Endothelial cell of umbilical vein (primary cell): ENCODE measurements at regions not wholly inside any gene's neighbourhood (a gene's known extent, or its start where the extent isn't known, plus 50 kb on each side); places are given as distances from the start of the nearest gene placed in this dataset.

Source experiments
- BruUV-seq: library from RNA; stranded (reverse); fragments of 400-500 nt; replicated peaks from 2 replicates; lab custom pipeline; 2021; lab: Mats Ljungman, UMichigan
- CTCF ChIA-PET: fragments of 300-600, 350-600 bp; sonication (Branson Sonifier 250); formaldehyde crosslinking; loops from one replicate; lab custom pipeline; 2021; ENCODE audit warnings: antibody characterized with exemption, inconsistent platforms; lab: Charles Lee
- POLR2A ChIA-PET: fragments of 300-600, 350-600 bp; sonication (Branson Sonifier 250); formaldehyde crosslinking; loops from one replicate; lab custom pipeline; 2021; ENCODE audit warnings: antibody characterized with exemption, inconsistent platforms; lab: Charles Lee
- DNase-seq: peaks from one replicate; pipeline ENCODE4 v3.0.0-alpha.2; 2011; ENCODE audit warnings: low read depth, low spot score
- FAIRE-seq: peaks from 2 replicates; lab custom pipeline; 2011; peaks lifted over from hg19 to GRCh38; lab: Jason Lieb, UNC
- H2AFZ ChIP-seq: 2 replicates; pipeline ENCODE4 v1.6.0; 2012; ENCODE audit warnings: low read depth, low read length, control low read depth, inconsistent platforms
- H3K27ac ChIP-seq: 2 replicates; pipeline ENCODE4 v1.5.1; 2011; ENCODE audit warnings: low read depth, mild to moderate bottlenecking, control low read depth, low read length, moderate library complexity; ENCODE audit not compliant: insufficient read depth
- H3K27me3 ChIP-seq, 2 experiments: 2 replicates each; pipeline versions ENCODE4 v1.6.0 to v1.6.1; 2011; ENCODE audit warnings: low read length in 2 of 2, mixed read lengths in 1 of 2; ENCODE audit not compliant: control insufficient read depth in 2 of 2, insufficient read depth in 2 of 2
- H3K36me3 ChIP-seq, 2 experiments: 2 replicates in 1 of 2; 3 replicates in 1 of 2; pipeline ENCODE4 v1.5.1; 2011; ENCODE audit warnings: low read length in 2 of 2, mild to moderate bottlenecking in 1 of 2, moderate library complexity in 1 of 2; ENCODE audit not compliant: control insufficient read depth in 2 of 2, insufficient read depth in 2 of 2; ENCODE audit errors: extremely low read depth in 1 of 2
- H3K4me1 ChIP-seq: 3 replicates; pipeline ENCODE4 v1.5.1; 2011; ENCODE audit warnings: mild to moderate bottlenecking, low read length; ENCODE audit not compliant: control insufficient read depth, insufficient read depth; ENCODE audit errors: extremely low read depth
- H3K4me2 ChIP-seq: 2 replicates; pipeline ENCODE4 v1.6.1; 2011; ENCODE audit warnings: low read length, control low read depth, mixed read lengths; ENCODE audit not compliant: insufficient read depth
- H3K4me3 ChIP-seq, 3 experiments: fragments of 200-600 bp in 1 of 3; sonication (generic), shearing (Covaris generic) in 1 of 3; replicated peaks in 1 of 3; 2 replicates each; pipeline ENCODE4 v1.5.1; 2011 to 2016; ENCODE audit warnings: control low read depth in 3 of 3, low read length in 3 of 3, mild to moderate bottlenecking in 2 of 3, inconsistent platforms in 1 of 3, low read depth in 1 of 3, moderate library complexity in 1 of 3; ENCODE audit not compliant: insufficient read depth in 1 of 3
- H3K79me2 ChIP-seq: 2 replicates; pipeline ENCODE4 v1.6.0; 2012; ENCODE audit warnings: low read length, inconsistent platforms; ENCODE audit not compliant: control insufficient read depth, insufficient read depth
- H3K9ac ChIP-seq: replicated peaks from 2 replicates; pipeline ENCODE3; 2011; ENCODE audit warnings: low read length, control low read depth; ENCODE audit not compliant: insufficient read depth; ENCODE audit errors: extremely low read depth
- H3K9me1 ChIP-seq: replicated peaks from 3 replicates; pipeline ENCODE4 v1.6.0; 2011; ENCODE audit warnings: mild to moderate bottlenecking, low read length; ENCODE audit not compliant: control insufficient read depth, insufficient read depth; ENCODE audit errors: extremely low read depth
- H3K9me3 ChIP-seq: replicated peaks from 2 replicates; pipeline ENCODE4 v1.5.1; 2012; ENCODE audit warnings: low read length, inconsistent platforms; ENCODE audit not compliant: control insufficient read depth, insufficient read depth
- H4K20me1 ChIP-seq: replicated peaks from 2 replicates; pipeline ENCODE3; 2011; ENCODE audit warnings: mild to moderate bottlenecking, low read length; ENCODE audit not compliant: control insufficient read depth, insufficient read depth; ENCODE audit errors: extremely low read depth
- FOS ChIP-seq: IDR thresholded peaks from 2 replicates; pipeline ENCODE4 v1.6.1; 2011; ENCODE audit warnings: mild to moderate bottlenecking, low read length, moderate library complexity, borderline replicate concordance; ENCODE audit not compliant: insufficient read depth
- GATA2 ChIP-seq: IDR thresholded peaks from 2 replicates; pipeline ENCODE4 v1.7.0; 2011; ENCODE audit warnings: low read depth, mild to moderate bottlenecking, moderate library complexity, mixed read lengths, low read length; ENCODE audit not compliant: insufficient read length, insufficient read depth
- MYC ChIP-seq: IDR thresholded peaks from one replicate; pipeline ENCODE4 v1.6.1; 2011; ENCODE audit warnings: mild to moderate bottlenecking, low read depth, low read length
- dilution Hi-C: fragments of 300-500 bp; cut with MboI; formaldehyde crosslinking; loops from one replicate; pipeline ENCODE4 v1.15.0; 2019; ENCODE audit warnings: low sequenced_read_pairs; ENCODE audit not compliant: extremely low pct_ligation_motif_present
- intact Hi-C: fragments of 100-400 bp; cut with micrococcal nuclease; formaldehyde crosslinking; loops from one replicate; pipeline ENCODE4 v1.10.0; 2022

- no peak for FAIRE-seq
- no TSS peak for BruUV-seq
- TF ChIP-seq GATA2 (no peak), FOS (peak; percentile 45)
Measured at GRCh38 chr1:162951553-162952315, 90.8 kb upstream of the CCDC190 start.

GRCh38 chr1:162950187-162950586, 89.2 kb upstream of the CCDC190 start:
- dilution Hi-C loops = no loop called here
- no peak for FAIRE-seq

More at GRCh38 chr1:162951553-162952315, 90.8 kb upstream of the CCDC190 start:
- Histone ChIP-seq H3K4me3 (no peak overlapping the region), H3K9ac (no peak overlapping the region), H3K27ac (no peak overlapping the region), H3K9me3 (no peaks in the 10 kb centered on the region), H2AFZ (no peak overlapping the region), H3K4me2 (no peak overlapping the region), H3K36me3 (no peaks in the 10 kb centered on the region), H3K79me2 (no peaks in the 10 kb centered on the region), H4K20me1 (no peaks in the 10 kb centered on the region), H3K9me1 (no peaks in the 10 kb centered on the region), H3K4me1 (peaks cover 10% of the 10 kb centered on the region), H3K27me3 (no peaks in the 10 kb centered on the region)
- CTCF ChIA-PET = interaction anchor here (1.3 to 2.7 kb wide), 2 partner anchors 10 to 117 kb away, joined by 4 to 13 read pairs; partner anchors contain the start of gene RGS4
- DNase-seq = peak; percentile 6
- dilution Hi-C loops = no loop called here
- POLR2A ChIA-PET = no interaction called here
- intact Hi-C loops = no loop called here

More at GRCh38 chr1:162950187-162950586, 89.2 kb upstream of the CCDC190 start:
- Histone ChIP-seq H3K9ac (no peak overlapping the region), H3K4me2 (no peak overlapping the region), H3K27me3 (no peaks in the 10 kb centered on the region), H3K27ac (no peak overlapping the region), H2AFZ (no peak overlapping the region), H3K4me1 (peaks cover 10% of the 10 kb centered on the region), H4K20me1 (no peaks in the 10 kb centered on the region), H3K79me2 (no peaks in the 10 kb centered on the region), H3K9me3 (no peaks in the 10 kb centered on the region), H3K36me3 (no peaks in the 10 kb centered on the region), H3K4me3 (no peak overlapping the region), H3K9me1 (no peaks in the 10 kb centered on the region)
- CTCF ChIA-PET = interaction anchor here (0.7 to 2.7 kb wide), 4 partner anchors 10 to 119 kb away, joined by 3 to 13 read pairs (median 3); partner anchors contain the start of gene RGS4
- BruUV-seq = no TSS peak
- no peak for DNase-seq
- intact Hi-C loops = no loop called here
- POLR2A ChIA-PET = no interaction called here
- TF ChIP-seq GATA2 (no peak), MYC (no peak)
